ENCODE measurements at regions not wholly inside any gene's neighbourhood (a gene's known extent, or its start where the extent isn't known, plus 50 kb on each side); places are given as distances from the start of the nearest gene placed in this dataset.

DNA sequence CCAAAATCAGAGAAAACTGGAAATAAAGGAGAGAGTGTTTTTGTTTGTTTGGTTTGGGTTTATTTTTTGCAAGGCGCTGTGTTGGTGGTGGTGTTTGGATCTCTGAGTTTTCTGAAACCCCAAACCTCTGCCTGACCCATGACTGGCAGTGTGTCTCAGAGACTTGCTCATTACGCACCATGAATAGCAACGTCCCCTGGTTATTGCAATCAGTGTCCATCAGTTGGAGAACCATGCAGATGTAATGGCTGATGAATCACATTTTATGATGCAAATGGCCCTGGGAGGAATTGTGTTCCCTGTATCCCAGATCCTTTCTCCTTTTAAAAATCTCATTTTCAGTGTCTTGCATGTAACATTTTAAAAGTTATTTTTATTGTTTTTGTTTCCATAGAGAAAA lies 362.8 kb downstream of the PMP22 start:
- DNase-seq (ENCODE audit: low read depth), result no peak
- no peak overlapping the region for H3K4me3 ChIP-seq (ENCODE audit: low read length)
- TF ChIP-seq CTCF (IDR thresholded peaks at IDR 0.05; ENCODE audit: insufficient read depth, low read depth, low read length, missing control alignments), result no peak

DNA sequence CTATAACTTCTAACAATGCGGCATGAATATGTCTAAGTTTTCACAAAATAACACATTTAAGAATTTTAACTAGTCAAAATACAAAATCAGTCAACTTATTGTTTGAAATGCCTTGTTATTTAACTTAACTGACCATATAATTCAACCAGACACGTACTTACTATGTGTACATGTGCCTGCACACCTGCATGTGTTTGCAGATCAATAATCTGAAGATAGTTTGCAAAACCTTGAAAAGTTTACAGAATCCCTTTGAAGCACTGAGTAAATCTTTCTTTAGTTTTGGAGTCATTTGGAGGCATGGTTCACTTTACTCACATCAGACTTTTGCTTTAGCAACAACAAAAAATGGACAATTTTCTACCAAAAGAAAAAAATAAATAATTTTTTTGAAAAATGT lies 363.8 kb downstream of the PMP22 start:
- no peak for TF ChIP-seq CTCF (IDR thresholded peaks at IDR 0.05; ENCODE audit: insufficient read depth, low read depth, low read length, missing control alignments)
- H3K4me3 ChIP-seq (ENCODE audit: low read length), result no peak overlapping the region
- no peak for DNase-seq (ENCODE audit: low read depth)

DNA sequence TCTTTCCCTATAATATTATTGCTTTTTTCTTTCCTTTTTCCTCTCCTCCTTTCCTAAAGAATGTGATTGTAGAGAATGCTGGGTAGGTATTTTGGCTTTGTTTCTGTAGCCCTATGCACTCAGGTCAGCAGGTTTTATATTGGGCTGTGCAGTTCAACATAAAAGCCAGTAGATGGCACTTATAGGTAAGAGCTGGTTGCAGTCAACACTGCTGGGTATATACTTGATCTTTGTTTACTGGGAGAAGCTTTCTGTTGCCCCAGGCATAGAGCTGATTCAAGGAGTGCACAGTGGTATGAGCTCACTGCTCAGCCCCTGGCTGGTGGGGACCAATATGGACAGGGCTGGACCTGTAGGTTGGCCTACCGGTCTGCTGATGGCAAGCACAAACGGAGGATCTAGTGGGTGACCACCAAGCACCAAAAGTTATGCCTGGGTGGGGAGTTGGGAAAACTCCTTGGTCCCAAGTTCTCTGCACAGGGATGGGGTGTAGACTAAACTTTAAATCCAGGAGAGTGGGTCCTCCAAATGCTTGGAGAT lies 378.9 kb downstream of the PMP22 start:
- peak; percentile 72 for DNase-seq (ENCODE audit: low read depth)
- H3K4me3 ChIP-seq (ENCODE audit: low read length), result no peak overlapping the region
- TF ChIP-seq CTCF (IDR thresholded peaks at IDR 0.05; ENCODE audit: insufficient read depth, low read depth, low read length, missing control alignments), result peak; percentile 27

DNA sequence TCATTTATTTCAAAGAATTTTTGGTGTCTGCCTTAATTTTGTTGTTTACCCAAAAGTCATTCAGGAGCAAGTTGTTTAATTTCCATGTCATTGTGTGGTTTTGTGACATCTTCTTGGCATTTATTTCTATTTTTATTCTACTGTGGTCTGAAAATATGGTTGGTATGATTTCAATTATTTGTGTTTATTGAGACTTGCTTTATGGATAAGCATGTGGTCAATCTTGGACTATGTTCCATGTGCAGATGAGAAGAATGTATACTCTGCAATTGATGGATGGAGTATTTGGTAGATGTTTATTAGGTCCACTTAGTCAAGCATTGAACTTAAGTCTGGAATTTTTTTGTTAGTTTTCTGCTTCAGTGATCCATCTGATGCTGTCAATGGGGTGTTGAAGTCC lies 383.0 kb downstream of the PMP22 start:
- no peak for DNase-seq (ENCODE audit: low read depth)
- no peak for TF ChIP-seq CTCF (IDR thresholded peaks at IDR 0.05; ENCODE audit: insufficient read depth, low read depth, low read length, missing control alignments)
- no peak overlapping the region for H3K4me3 ChIP-seq (ENCODE audit: low read length)

GRCh38 chr17:14875557-14876412 lies 389.3 kb downstream of the PMP22 start:
- no peak for TF ChIP-seq CTCF (IDR thresholded peaks at IDR 0.05; ENCODE audit: insufficient read depth, low read depth, low read length, missing control alignments)
- DNase-seq (ENCODE audit: low read depth), result peak; percentile 32

GRCh38 chr17:14873996-14874395 lies 391.1 kb downstream of the PMP22 start:
- DNase-seq (ENCODE audit: low read depth), result no peak
- H3K4me3 ChIP-seq (ENCODE audit: low read length), result no peak overlapping the region
- TF ChIP-seq CTCF (IDR thresholded peaks at IDR 0.05; ENCODE audit: insufficient read depth, low read depth, low read length, missing control alignments), result no peak

More at GRCh38 chr17:14875557-14876412, 389.3 kb downstream of the PMP22 start:
- no peak overlapping the region for H3K4me3 ChIP-seq (ENCODE audit: low read length)
